HG02642 (cell line): ENCODE measurements at regions not wholly inside any gene's neighbourhood (a gene's known extent, or its start where the extent isn't known, plus 50 kb on each side); places are given as distances from the start of the nearest gene placed in this dataset.
A peak's percentile ranks its signal among the peaks of the same experiment; 100 is the strongest.

ENCODE experiments used
- ATAC-seq: cut with Tn5 transposase; IDR thresholded peaks from one replicate; pipeline ENCODE4 v1.9.1; 2021; ENCODE audit warnings: mild to moderate bottlenecking; ENCODE audit not compliant: unreplicated experiment, poor library complexity

DNA sequence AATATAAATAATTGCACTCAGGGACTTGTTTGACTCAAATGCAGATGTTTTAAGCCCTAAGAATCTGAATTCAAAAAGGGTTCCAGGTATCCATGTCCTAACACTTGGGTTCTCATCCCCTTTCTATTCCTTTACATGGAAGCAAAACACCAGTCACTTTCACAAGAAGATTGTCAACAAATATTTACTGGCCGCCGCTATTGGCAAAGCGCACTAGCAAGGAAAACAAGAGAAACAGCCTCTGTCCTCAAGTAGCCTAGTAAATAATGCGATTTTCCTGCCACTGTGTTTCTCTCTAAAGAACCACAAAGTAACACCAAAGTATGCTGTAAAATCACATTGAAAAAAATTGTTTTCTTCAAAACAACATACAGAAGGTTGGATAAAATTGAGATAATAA, 66.7 kb upstream of the EZH2 start:
- ATAC-seq, result no peak

- no peak for ATAC-seq
Observed at GRCh38 chr7:148944935-148945934, 61.1 kb upstream of the EZH2 start.

- peak; percentile 38 for ATAC-seq
Observed at GRCh38 chr7:148941598-148942275, 57.6 kb upstream of the EZH2 start.

- peak; percentile 82 for ATAC-seq
Observed at GRCh38 chr7:148940702-148941597, 56.9 kb upstream of the EZH2 start.

DNA sequence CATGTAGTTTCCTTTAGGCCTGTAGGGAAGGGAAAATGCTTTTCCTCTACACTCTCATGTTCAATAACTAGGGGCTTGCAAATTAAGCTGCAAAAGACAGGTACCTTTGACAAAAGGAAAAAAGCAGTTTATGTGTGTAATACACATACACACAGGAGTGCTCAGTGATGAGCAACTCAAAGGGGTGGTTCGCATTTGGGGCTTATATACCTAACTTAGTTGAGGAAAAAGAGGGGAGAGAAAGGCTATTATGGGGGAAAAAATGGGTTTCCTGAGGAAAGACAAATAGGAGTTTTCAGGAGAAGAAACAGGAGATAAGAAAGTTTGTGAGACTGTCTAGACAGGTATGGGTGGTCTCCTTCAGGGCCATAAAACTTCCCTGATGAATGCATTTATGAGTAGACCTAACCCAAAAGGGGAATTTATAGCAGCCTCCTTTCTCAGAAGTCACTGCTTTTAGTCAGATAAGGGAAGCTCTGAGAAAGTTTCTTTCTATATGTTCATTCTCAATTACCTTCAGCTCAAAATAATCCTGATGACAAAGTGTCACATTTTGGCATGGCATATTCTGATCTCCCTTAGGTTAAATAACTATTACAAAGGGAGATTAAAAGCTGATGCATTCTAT, 55.2 kb upstream of the EZH2 start:
- no peak for ATAC-seq

DNA sequence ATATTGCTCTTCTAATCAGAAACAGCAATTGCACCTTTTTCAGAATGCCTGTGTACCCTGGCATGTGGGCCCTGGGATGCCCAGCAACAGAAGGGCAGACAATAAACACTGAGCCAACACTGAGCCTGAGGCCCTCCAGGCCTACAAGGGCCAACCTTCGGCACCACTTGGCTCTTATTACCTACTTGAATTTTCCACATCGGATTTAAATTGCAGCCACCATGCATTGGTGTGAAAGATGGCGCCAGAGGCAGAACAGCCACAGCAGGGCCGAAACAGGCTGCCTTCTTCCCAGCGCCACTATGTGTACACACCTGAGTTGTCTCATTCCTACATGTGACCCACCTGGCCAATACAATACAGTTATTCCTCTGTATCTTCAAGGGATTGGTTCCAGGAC, 51.4 kb upstream of the EZH2 start:
- ATAC-seq, result no peak
